ENCODE measurements at regions not wholly inside any gene's neighbourhood (a gene's known extent, or its start where the extent isn't known, plus 50 kb on each side); places are given as distances from the start of the nearest gene placed in this dataset.

DNA sequence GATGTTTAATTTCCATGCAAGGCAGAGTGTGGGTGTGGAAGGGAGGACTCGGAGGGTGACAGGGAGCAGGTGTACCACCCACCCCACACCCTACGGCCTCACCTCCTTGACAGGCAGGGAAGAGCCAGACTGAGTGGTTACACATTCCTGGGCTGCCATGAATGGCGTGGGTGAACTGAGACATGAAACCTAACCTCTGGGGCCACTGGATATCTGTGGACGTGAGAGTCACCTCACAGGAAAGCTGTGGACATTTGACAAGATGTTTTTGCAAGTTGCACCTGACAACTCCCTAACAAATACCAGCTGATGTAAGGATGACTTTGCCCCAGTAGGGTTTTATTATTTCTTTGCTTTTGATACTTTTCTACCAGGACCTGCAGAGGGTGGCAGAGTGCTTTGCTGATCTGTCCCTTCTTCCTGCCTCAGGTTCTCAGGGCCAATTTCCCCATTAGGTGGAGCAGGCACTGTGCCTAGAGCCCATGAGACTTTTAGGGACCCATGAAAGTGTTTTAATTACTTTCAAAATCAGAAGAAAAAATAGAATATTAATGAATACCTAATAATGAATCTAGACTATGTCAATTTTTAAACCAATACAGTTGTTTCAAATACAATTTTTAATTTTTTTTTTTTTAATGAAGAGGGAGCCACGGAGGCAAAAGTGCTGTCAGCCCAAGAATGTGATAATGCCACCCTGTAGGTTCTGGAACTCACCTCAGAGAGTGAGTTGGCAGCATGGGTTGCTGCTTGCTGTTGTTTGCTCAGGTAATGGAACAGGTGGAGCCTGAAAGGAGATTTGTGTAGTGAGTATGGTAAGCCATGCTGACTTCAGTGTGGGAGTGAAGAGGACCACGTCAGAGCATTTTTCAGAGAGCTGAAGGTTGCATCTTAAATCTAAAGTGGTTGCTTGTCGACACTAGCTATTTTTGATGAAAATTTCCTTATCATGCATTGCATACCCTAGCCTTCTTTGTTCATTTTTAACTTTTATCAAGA, 58.0 kb upstream of the CYSLTR2 start:
- DNase-seq (ENCODE audit: insufficient read length) (no peak), FAIRE-seq (peak; percentile 71)

DNA sequence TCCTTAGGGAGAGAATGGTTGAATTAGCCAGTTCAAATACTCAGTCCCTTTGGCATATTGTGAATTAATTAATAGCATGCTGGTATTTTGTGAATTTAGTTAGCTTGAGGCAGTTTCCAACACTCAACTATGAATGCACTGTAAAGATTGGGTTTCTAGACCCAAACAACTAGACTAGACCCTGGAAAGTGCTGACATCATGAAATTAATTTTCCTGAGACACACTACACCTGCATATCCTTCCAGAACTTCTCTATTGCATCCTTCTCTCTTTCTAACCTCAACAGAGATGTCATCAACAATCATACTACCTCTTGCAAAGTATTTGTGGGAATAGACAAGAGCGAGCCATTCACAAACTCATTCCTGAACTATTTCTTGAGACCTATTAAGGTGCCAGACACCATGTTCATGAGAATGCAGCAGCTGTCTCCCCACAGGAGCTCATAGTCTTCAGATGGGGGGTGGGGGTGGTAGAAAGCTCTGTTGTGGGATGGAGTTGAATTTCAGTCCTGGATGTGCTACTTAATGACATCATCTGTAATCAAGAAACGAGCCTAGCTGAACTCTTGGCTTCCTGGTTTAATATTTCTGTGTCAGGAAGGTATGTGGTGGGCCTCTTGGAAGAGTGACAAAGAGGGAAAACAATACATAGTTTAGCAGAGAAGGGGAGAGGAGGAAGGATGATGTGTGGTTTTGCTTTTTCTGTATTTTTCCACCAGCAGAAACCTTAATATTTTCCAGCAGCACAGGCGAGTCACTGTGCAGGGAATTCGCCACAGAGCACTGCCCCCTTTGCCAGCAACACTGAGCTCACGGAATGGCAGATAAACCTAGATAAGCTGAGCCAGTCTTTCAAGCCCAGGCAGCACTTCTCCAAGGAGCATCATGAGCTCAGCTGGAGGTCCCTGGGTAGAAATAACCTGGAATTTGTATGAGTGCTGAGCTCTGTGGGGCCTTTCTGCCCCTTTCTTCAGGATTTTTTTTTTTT, 53.1 kb upstream of the CYSLTR2 start:
- DNase-seq (ENCODE audit: insufficient read length) = no peak
- no peak for TF ChIP-seq POLR2A (IDR thresholded peaks at IDR 0.05; ENCODE audit: low read depth, low read length)
- TF ChIP-seq TAF1 (IDR thresholded peaks at IDR 0.05; ENCODE audit: borderline replicate concordance, low read depth, low read length) = no peak
- no peak for FAIRE-seq

More for the DNA sequence above, 58.0 kb upstream of the CYSLTR2 start:
- TF ChIP-seq POLR2A (IDR thresholded peaks at IDR 0.05; ENCODE audit: low read depth, low read length) = no peak
- TF ChIP-seq POLR2AphosphoS5 (IDR thresholded peaks at IDR 0.05; ENCODE audit: low read depth, low read length) = no peak
- TF ChIP-seq TAF1 (IDR thresholded peaks at IDR 0.05; ENCODE audit: borderline replicate concordance, low read depth, low read length) = no peak

DNA sequence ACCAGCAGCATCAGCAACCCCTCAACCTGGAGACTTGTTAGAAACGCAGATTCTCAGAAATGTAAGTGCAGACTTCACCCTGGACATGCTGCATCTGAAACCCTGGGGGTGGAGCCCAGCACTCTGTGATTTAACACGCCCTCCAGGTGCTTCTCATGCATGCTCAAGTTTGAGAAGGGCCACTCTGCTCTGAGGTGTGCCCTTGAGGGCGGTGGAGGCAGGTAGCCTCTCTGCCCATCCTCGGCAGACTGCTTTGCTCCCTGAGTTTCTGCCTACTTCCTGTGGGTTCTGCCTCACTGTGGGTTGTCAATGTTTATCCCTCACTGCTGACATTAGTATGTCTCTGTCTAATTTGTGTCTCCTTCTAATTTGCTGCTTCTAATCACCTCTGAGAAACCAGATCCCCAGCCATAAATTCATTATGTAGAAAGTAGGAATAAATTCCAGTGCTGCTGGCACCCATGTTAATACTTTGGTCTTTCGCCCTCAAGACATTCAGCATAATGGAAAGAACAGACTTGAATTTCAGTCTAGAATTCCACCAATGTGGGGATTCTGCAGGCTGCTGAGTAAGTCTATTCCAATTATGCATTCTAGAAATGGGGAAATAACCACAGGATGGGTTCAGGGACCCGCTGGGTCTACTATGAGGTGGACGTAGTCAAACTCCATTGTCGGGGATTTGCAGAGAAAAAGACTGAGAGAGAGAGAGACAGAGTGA, 51.3 kb upstream of the CYSLTR2 start:
- DNase-seq (ENCODE audit: insufficient read length) (no peak), FAIRE-seq (no peak)
- TF ChIP-seq POLR2AphosphoS5 (IDR thresholded peaks at IDR 0.05; ENCODE audit: low read depth, low read length) (no peak), TAF1 (IDR thresholded peaks at IDR 0.05; ENCODE audit: borderline replicate concordance, low read depth, low read length) (no peak), POLR2A (IDR thresholded peaks at IDR 0.05; ENCODE audit: low read depth, low read length) (no peak)

DNA sequence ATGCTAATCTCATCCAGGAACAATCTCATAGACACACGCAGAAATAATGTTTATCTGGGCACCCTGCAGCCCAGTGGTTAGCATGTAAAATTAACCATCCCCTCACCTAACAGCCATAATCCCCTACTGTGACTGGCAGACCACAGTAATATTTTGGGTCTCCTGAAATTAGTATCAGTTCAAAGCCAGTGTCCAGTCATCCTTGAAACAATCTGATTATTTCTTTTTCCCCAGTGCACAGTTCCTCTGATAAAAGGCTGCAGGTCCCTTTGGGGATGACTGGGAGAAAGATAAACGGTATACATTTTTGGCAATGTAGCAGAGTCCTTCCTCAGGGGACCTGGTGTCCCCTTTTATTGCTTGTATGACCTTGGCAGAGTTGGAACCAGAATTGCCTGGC, 50.4 kb upstream of the CYSLTR2 start:
- FAIRE-seq (no peak), DNase-seq (ENCODE audit: insufficient read length) (no peak)
- TF ChIP-seq TAF1 (IDR thresholded peaks at IDR 0.05; ENCODE audit: borderline replicate concordance, low read depth, low read length) (no peak), POLR2A (IDR thresholded peaks at IDR 0.05; ENCODE audit: low read depth, low read length) (no peak), POLR2AphosphoS5 (IDR thresholded peaks at IDR 0.05; ENCODE audit: low read depth, low read length) (no peak)

Measured in GM12892 (cell line).